ENCODE measurements at regions not wholly inside any gene's neighbourhood (a gene's known extent, or its start where the extent isn't known, plus 50 kb on each side); places are given as distances from the start of the nearest gene placed in this dataset.

DNA sequence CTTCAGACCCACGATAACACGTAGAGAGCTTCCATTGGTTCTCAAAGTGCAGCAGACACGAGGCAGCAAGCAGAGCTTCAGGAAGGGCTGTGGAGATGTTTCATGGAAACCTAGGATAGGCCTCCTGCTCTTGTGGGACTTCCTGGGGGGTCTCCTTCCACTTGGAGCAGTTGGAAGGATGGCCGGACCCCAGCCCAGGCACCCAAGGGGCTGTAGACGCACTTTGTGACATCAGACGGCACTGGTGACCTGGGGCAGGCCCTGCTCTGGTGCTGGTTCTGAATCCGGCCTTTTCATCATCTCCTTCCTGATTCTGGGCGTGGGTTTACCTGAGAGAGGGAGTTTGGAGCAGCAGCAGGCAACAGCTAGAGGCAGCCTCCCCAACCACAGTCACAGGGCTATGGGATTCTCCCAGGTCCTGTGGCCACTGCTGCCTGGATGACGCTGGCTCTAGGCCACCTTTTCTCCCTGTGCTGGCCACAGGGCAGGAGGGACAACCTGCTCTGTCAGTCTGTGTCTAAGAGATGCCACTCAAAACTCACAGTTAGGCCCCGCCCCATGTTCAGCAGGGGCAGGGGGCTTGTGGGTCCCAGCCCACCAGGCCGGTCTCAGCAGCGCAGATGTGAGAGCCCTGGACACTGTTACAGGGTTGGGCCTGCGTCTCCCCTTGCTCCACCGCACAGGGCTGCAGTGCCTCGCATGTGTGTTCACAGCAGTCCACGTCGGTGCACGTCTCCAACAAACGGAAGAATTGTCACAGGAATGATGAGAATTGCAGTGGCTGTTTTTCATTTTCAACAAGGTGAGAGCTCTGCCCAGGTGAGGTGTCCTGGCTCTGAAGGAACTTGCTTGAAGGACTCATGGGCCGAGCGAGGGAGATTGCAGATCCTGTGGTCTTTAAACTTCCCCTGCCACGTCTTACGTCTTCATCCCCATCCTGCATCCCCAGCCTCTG lies 569.3 kb downstream of the TCERG1L start:
- ATAC-seq (no peak), DNase-seq (no peak)
- CTCF ChIA-PET, result no interaction called here
- H3K27me3 Mint-ChIP-seq, result no peaks in the 10 kb centered on the region
- H3K4me1 Mint-ChIP-seq (ENCODE audit: low read depth), result no peaks in the 10 kb centered on the region
- H3K9me3 Mint-ChIP-seq, result peaks cover 5% of the 10 kb centered on the region
- intact Hi-C loops (cut with micrococcal nuclease), result no loop called here
- TF ChIP-seq, protein P1, sequence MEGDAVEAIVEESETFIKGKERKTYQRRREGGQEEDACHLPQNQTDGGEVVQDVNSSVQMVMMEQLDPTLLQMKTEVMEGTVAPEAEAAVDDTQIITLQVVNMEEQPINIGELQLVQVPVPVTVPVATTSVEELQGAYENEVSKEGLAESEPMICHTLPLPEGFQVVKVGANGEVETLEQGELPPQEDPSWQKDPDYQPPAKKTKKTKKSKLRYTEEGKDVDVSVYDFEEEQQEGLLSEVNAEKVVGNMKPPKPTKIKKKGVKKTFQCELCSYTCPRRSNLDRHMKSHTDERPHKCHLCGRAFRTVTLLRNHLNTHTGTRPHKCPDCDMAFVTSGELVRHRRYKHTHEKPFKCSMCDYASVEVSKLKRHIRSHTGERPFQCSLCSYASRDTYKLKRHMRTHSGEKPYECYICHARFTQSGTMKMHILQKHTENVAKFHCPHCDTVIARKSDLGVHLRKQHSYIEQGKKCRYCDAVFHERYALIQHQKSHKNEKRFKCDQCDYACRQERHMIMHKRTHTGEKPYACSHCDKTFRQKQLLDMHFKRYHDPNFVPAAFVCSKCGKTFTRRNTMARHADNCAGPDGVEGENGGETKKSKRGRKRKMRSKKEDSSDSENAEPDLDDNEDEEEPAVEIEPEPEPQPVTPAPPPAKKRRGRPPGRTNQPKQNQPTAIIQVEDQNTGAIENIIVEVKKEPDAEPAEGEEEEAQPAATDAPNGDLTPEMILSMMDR (IDR thresholded peaks at IDR 0.05), result no peak
- no peak overlapping the region for H3K4me3 Mint-ChIP-seq
- POLR2A ChIA-PET, result no interaction called here
- no peak overlapping the region for H3K27ac Mint-ChIP-seq
- no peaks in the 10 kb centered on the region for H3K36me3 Mint-ChIP-seq (ENCODE audit: low read depth)

DNA sequence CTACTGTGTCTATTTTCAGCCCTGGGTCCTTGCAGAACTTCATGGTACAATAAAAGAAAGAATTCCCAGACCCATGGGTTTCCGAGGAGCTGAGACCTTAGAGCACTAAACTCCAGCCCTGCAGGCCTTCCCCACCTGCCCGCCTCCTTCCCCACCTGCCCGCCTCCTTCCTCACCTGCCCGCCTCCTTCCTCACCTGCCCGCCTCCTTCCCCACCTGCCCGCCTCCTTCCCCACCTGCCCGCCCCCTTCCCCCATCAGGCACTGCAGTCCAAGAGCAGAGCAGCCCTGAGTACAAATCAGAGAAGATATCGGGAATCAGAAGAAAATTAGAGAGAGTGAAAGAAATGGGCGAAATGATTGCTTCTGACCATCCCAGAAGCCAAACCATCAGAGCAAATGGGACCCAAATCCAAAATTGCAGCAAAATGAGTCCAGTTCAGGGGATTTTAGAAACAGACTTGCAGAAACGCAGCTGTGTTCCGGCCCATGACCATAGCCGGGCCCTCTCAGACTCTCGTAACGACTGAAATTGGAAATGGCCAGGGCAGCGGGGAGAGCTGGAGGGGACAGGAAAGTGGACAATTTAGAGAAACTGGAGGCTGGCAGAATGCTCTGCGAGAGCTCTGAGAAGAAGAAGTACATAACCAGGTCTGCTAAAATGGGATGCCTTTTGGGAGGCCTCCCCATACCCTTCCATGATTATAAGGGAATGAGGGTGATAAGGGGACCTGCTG lies 568.4 kb downstream of the TCERG1L start:
- Mint-ChIP-seq H3K27ac (no peak overlapping the region), H3K4me3 (no peak overlapping the region), H3K27me3 (no peaks in the 10 kb centered on the region), H3K9me3 (peaks cover under 1% of the 10 kb centered on the region), H3K36me3 (ENCODE audit: low read depth) (no peaks in the 10 kb centered on the region), H3K4me1 (ENCODE audit: low read depth) (no peaks in the 10 kb centered on the region)
- ATAC-seq (no peak), DNase-seq (no peak)
- intact Hi-C loops (cut with micrococcal nuclease), result no loop called here
- ChIA-PET CTCF (no interaction called here), POLR2A (no interaction called here)
- TF ChIP-seq, protein P1 (IDR thresholded peaks at IDR 0.05), result no peak

DNA sequence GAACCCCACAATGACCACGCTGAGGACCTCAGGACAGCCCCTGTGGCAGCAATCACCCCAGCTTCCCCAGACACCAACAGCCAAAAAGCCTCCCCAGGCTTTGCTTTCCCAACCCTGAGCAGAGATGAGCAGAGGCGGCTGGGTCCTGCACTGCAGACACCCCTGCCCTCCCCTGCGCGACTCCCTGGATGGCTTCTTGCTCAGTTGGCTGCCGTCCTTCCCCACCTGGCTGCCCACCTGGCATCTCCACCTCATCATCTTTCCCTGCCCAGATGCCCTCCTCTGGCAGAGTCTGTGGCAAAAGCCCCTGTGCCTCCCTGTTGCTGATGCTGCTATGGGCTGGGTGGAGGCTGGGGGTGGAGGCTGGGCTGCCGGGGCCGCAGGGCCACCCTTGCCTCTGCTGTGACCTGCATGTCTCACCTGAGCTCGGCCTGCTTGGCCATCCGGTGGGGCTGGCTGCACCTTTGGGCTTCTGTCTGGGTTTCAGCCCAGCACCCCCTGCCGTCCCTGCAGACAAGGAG lies 567.7 kb downstream of the TCERG1L start:
- Mint-ChIP-seq H3K9me3 (no peaks in the 10 kb centered on the region), H3K36me3 (ENCODE audit: low read depth) (no peaks in the 10 kb centered on the region), H3K4me1 (ENCODE audit: low read depth) (no peaks in the 10 kb centered on the region), H3K27me3 (no peaks in the 10 kb centered on the region), H3K27ac (no peak overlapping the region), H3K4me3 (no peak overlapping the region)
- TF ChIP-seq, protein P1 (IDR thresholded peaks at IDR 0.05), result no peak
- ATAC-seq, result no peak
- POLR2A ChIA-PET, result no interaction called here
- intact Hi-C loops (cut with micrococcal nuclease), result no loop called here
- CTCF ChIA-PET, result no interaction called here
- no peak for DNase-seq

- CTCF ChIA-PET, result no interaction called here
These were observed 566.9 kb downstream of the TCERG1L start for GRCh38 chr10:130744631-130745030.

More at GRCh38 chr10:130744631-130745030, 566.9 kb downstream of the TCERG1L start:
- DNase-seq (no peak), ATAC-seq (no peak)
- Mint-ChIP-seq H3K4me3 (no peak overlapping the region), H3K9me3 (no peaks in the 10 kb centered on the region), H3K27me3 (no peaks in the 10 kb centered on the region), H3K36me3 (ENCODE audit: low read depth) (no peaks in the 10 kb centered on the region), H3K27ac (no peak overlapping the region), H3K4me1 (ENCODE audit: low read depth) (no peaks in the 10 kb centered on the region)
- TF ChIP-seq, protein P1 (IDR thresholded peaks at IDR 0.05), result no peak
- intact Hi-C loops (cut with micrococcal nuclease), result no loop called here
- POLR2A ChIA-PET, result no interaction called here

Measured in activated CD8-positive, alpha-beta T cell treated with anti-CD3 and anti-CD28 coated beads for 36 hours (primary cell).